Duodenal mucosa (tissue), 2 donors: ENCODE measurements at regions not wholly inside any gene's neighbourhood (a gene's known extent, or its start where the extent isn't known, plus 50 kb on each side); places are given as distances from the start of the nearest gene placed in this dataset.

ENCODE experiments used
- H3K27ac ChIP-seq: one replicate; pipeline ENCODE4 v1.7.0; 2013; ENCODE audit warnings: low read depth, low read length
- H3K27me3 ChIP-seq, 2 donors: one replicate each; pipeline ENCODE4 v1.7.0; 2013; ENCODE audit warnings: low read length in 2 of 2, control low read depth in 1 of 2; ENCODE audit not compliant: insufficient read depth in 2 of 2, control insufficient read depth in 1 of 2
- H3K36me3 ChIP-seq, 2 donors: one replicate each; pipeline ENCODE4 v1.7.0; 2013; ENCODE audit warnings: low read length in 2 of 2, control low read depth in 1 of 2; ENCODE audit not compliant: insufficient read depth in 2 of 2, control insufficient read depth in 1 of 2
- H3K4me1 ChIP-seq, 2 donors: one replicate each; pipeline ENCODE4 v1.7.0; 2013; ENCODE audit warnings: low read length in 2 of 2, control low read depth in 1 of 2; ENCODE audit not compliant: insufficient read depth in 2 of 2, control insufficient read depth in 1 of 2
- H3K4me3 ChIP-seq, 2 donors: one replicate each; pipeline ENCODE4 v1.7.0; 2013; ENCODE audit warnings: low read length in 2 of 2, low read depth in 1 of 2
- H3K9ac ChIP-seq, 2 donors: one replicate each; pipeline ENCODE4 v1.7.0; 2013; ENCODE audit warnings: low read length in 2 of 2, low read depth in 1 of 2
- H3K9me3 ChIP-seq, 2 donors: one replicate each; pipeline ENCODE4 v1.7.0; 2013; ENCODE audit warnings: low read length in 2 of 2, control low read depth in 1 of 2; ENCODE audit not compliant: control insufficient read depth in 1 of 2

- Histone ChIP-seq H3K27ac (no peak overlapping the region), H3K27me3 (no peaks in the 10 kb centered on the region), H3K9ac (no peak overlapping the region), H3K36me3 (no peaks in the 10 kb centered on the region), H3K9me3 (no peaks in the 10 kb centered on the region), H3K4me1 (no peaks in the 10 kb centered on the region), H3K4me3 (no peak overlapping the region)
Observed at GRCh38 chrY:15162211-15162610, 637.9 kb downstream of the NLGN4Y start.

DNA sequence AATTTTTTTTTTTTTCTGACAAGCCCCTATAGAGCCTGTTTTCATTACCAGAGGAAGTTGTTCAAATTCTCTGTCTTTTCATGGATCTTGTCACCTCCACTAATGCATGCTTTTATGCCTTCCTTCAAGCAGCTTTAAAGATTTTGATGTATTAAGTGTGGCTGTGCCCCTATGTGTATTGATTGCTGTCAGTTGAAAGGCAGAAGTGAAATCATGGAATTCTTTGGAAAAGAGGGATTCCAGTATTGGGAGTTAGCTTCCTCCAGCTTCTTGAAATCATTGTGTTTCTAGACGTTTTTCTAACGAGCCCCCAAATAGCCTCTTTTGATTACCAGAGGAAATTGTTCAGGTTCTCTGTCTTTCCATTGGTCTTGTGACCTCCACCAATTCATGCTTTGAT is 655.6 kb downstream of the NLGN4Y start:
- Histone ChIP-seq H3K27ac (no peak overlapping the region), H3K9ac (no peak overlapping the region), H3K4me3 (no peak overlapping the region), H3K9me3 (no peaks in the 10 kb centered on the region), H3K4me1 (no peaks in the 10 kb centered on the region), H3K36me3 (no peaks in the 10 kb centered on the region), H3K27me3 (no peaks in the 10 kb centered on the region)

DNA sequence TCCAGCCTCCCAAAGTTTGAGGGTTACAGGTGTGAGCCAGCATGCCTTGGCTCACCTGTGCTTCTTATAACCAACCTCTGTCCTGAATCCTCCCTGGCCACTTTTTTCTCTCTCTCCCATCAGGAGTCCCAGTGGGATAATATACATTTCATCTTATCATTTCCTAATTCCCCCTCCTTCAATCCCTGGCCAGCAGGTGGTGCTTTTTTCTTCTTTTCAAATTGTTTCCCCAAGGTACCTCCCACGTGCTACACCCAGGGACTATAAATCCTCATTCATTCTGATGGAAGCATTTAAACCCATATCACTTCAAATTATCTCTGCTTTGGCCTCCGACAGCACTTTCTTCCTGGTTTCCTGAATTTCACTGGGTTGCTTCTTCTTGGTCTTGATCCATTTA is 704.7 kb downstream of the NLGN4Y start:
- H3K27ac ChIP-seq = no peak overlapping the region
- H3K36me3 ChIP-seq = no peaks in the 10 kb centered on the region
- no peak overlapping the region for H3K4me3 ChIP-seq
- H3K9me3 ChIP-seq = no peaks in the 10 kb centered on the region
- no peak overlapping the region for H3K9ac ChIP-seq
- no peaks in the 10 kb centered on the region for H3K27me3 ChIP-seq
- H3K4me1 ChIP-seq = no peaks in the 10 kb centered on the region

DNA sequence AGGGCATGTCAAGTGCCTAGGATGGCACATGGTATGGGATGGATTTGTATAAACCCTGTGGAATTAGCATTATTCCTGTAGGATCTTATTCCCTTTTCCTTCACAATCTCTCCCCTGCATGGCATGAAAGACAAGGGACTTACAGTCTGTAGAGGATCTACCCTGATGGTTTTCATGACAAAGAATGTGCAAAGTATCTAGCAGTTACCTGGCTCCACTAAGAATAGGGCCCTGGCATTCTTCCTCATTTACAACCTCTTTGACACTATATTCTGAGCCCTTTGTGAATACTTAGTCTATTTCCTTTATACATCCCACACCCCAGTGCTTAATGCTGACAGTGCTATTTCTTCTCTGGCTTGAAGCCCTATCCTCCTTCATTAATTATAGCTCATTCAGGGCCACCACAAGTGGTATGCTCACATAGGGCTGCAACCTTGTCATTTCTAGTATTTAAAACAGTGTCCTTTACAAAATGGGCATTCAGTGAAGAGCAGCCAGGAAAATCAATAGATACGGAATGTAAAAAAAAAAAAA is 715.3 kb downstream of the NLGN4Y start:
- H3K36me3 ChIP-seq = no peaks in the 10 kb centered on the region
- no peaks in the 10 kb centered on the region for H3K4me1 ChIP-seq
- no peaks in the 10 kb centered on the region for H3K9me3 ChIP-seq
- no peak overlapping the region for H3K9ac ChIP-seq
- no peak overlapping the region for H3K27ac ChIP-seq
- H3K27me3 ChIP-seq = no peaks in the 10 kb centered on the region
- no peak overlapping the region for H3K4me3 ChIP-seq

GRCh38 chrY:15259286-15259685 is 735.0 kb downstream of the NLGN4Y start:
- Histone ChIP-seq H3K4me1 (no peaks in the 10 kb centered on the region), H3K27me3 (no peaks in the 10 kb centered on the region), H3K9ac (no peak overlapping the region), H3K27ac (no peak overlapping the region), H3K4me3 (no peak overlapping the region), H3K36me3 (no peaks in the 10 kb centered on the region), H3K9me3 (no peaks in the 10 kb centered on the region)

DNA sequence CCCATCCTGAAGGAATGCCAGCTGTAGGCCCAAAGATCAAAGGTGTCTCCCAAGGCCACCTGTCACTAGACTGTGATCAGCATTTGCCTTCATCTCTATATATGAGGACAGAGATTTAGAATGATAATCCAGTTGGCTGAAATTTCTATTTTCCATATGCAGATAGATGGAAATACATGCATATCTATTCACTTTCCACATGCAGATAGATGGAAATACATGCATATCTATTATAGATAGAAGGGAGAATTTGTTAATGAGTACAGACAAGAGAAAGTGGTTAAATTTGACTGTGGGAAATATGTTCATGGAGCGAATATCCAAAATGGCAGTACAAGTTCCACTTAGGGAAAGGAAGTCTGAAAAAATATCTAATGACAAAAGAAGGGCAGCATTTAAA is 762.2 kb downstream of the NLGN4Y start:
- no peaks in the 10 kb centered on the region for H3K36me3 ChIP-seq

DNA sequence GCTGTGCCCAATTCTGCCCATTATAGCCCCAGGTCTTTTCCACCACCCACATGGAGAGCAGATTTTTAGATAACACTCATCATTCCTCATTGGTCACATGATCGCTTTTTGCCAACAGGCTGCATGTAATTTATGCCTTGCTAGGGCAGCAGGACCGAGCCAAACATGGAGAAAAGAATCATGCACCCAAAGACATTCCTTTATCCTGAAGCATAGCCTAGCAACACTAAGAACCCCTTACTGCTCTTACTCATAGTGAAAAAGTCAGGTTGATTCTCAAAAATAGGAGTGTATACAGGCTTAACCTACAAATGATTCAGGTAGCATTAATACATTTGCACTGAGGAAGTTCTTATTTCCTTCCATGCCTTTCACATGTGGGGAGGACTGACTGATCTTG is 765.5 kb downstream of the NLGN4Y start:
- Histone ChIP-seq H3K27ac (no peak overlapping the region), H3K27me3 (no peaks in the 10 kb centered on the region), H3K4me1 (no peaks in the 10 kb centered on the region), H3K9ac (no peak overlapping the region), H3K9me3 (no peaks in the 10 kb centered on the region), H3K4me3 (no peak overlapping the region), H3K36me3 (no peaks in the 10 kb centered on the region)

More for the DNA sequence above, 762.2 kb downstream of the NLGN4Y start:
- no peak overlapping the region for H3K4me3 ChIP-seq
- no peaks in the 10 kb centered on the region for H3K9me3 ChIP-seq
- no peak overlapping the region for H3K27ac ChIP-seq
- H3K27me3 ChIP-seq = no peaks in the 10 kb centered on the region
- no peak overlapping the region for H3K9ac ChIP-seq
- no peaks in the 10 kb centered on the region for H3K4me1 ChIP-seq

GRCh38 chrY:15292881-15293280 is 768.6 kb downstream of the NLGN4Y start:
- Histone ChIP-seq H3K36me3 (no peaks in the 10 kb centered on the region), H3K4me1 (no peaks in the 10 kb centered on the region), H3K9ac (no peak overlapping the region), H3K9me3 (no peaks in the 10 kb centered on the region), H3K27ac (no peak overlapping the region), H3K27me3 (no peaks in the 10 kb centered on the region), H3K4me3 (no peak overlapping the region)

DNA sequence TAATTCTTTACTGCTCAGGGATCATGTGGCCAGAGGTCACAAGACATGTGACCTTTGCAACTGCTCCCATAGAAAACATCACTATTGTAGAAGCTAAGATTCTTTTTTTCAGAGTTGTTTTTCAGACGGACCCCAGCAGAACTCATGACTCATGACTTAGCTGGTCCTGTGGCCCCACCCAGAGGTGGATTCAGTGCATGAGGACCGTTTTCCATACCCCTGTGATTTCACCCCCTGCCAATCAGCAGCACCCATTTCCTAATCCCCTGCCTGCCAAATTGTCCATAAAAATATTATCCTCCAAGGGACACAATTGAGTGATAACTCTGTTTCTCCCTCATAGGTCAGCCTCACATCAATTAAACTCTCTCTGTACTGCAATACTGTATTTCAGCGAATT is 777.5 kb downstream of the NLGN4Y start:
- Histone ChIP-seq H3K36me3 (no peaks in the 10 kb centered on the region), H3K9ac (no peak overlapping the region), H3K27me3 (no peaks in the 10 kb centered on the region), H3K9me3 (no peaks in the 10 kb centered on the region), H3K4me3 (no peak overlapping the region), H3K4me1 (no peaks in the 10 kb centered on the region), H3K27ac (no peak overlapping the region)

DNA sequence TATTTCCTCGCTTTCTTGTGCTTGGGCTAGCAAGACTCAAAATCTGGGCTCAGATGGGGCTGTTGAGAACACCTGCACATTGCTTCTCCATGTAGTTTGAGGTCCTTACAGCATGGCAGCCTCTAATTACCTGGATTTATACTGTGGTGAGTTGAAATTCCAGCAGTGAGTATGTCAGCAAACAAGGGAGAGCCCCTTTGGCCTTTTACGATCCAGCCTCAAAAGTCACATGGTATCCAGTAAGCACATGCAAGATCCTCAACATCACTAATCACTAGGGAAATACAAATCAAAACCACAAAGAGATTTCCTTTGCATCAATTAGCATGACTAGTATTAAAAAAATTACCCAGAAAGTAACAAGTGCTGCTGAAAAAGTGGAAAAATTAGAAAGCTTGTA is 787.8 kb downstream of the NLGN4Y start:
- Histone ChIP-seq H3K36me3 (no peaks in the 10 kb centered on the region), H3K27ac (no peak overlapping the region), H3K4me3 (no peak overlapping the region), H3K4me1 (no peaks in the 10 kb centered on the region), H3K9ac (no peak overlapping the region), H3K27me3 (no peaks in the 10 kb centered on the region), H3K9me3 (no peaks in the 10 kb centered on the region)

GRCh38 chrY:15324189-15324588 is 799.9 kb downstream of the NLGN4Y start:
- Histone ChIP-seq H3K9me3 (no peaks in the 10 kb centered on the region), H3K4me3 (no peak overlapping the region), H3K27me3 (no peaks in the 10 kb centered on the region), H3K36me3 (no peaks in the 10 kb centered on the region), H3K27ac (no peak overlapping the region), H3K4me1 (no peaks in the 10 kb centered on the region), H3K9ac (no peak overlapping the region)
